ENCODE measurements at regions not wholly inside any gene's neighbourhood (a gene's known extent, or its start where the extent isn't known, plus 50 kb on each side); places are given as distances from the start of the nearest gene placed in this dataset.
A peak's percentile ranks its signal among the peaks of the same experiment; 100 is the strongest.

GRCh38 chr5:124596595-124597421 lies 149.6 kb downstream of the ZNF608 start (continued):
- TF ChIP-seq, protein P1, sequence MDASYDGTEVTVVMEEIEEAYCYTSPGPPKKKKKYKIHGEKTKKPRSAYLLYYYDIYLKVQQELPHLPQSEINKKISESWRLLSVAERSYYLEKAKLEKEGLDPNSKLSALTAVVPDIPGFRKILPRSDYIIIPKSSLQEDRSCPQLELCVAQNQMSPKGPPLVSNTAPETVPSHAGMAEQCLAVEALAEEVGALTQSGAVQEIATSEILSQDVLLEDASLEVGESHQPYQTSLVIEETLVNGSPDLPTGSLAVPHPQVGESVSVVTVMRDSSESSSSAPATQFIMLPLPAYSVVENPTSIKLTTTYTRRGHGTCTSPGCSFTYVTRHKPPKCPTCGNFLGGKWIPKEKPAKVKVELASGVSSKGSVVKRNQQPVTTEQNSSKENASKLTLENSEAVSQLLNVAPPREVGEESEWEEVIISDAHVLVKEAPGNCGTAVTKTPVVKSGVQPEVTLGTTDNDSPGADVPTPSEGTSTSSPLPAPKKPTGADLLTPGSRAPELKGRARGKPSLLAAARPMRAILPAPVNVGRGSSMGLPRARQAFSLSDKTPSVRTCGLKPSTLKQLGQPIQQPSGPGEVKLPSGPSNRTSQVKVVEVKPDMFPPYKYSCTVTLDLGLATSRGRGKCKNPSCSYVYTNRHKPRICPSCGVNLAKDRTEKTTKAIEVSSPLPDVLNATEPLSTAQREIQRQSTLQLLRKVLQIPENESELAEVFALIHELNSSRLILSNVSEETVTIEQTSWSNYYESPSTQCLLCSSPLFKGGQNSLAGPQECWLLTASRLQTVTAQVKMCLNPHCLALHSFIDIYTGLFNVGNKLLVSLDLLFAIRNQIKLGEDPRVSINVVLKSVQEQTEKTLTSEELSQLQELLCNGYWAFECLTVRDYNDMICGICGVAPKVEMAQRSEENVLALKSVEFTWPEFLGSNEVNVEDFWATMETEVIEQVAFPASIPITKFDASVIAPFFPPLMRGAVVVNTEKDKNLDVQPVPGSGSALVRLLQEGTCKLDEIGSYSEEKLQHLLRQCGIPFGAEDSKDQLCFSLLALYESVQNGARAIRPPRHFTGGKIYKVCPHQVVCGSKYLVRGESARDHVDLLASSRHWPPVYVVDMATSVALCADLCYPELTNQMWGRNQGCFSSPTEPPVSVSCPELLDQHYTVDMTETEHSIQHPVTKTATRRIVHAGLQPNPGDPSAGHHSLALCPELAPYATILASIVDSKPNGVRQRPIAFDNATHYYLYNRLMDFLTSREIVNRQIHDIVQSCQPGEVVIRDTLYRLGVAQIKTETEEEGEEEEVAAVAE (CRISPR knock-in tag; IDR thresholded peaks at IDR 0.05; ENCODE audit: borderline replicate concordance) = no peak
- TF ChIP-seq NAIF1 (CRISPR knock-in tag; IDR thresholded peaks at IDR 0.05; ENCODE audit: borderline replicate concordance) (no peak), ZNF776 (CRISPR knock-in tag; IDR thresholded peaks at IDR 0.05) (no peak), ZNF501 (CRISPR knock-in tag; IDR thresholded peaks at IDR 0.05) (no peak), KMT2B (CRISPR knock-in tag; IDR thresholded peaks at IDR 0.05) (no peak), STAT5B (CRISPR knock-in tag; IDR thresholded peaks at IDR 0.05) (no peak), SP2 (CRISPR knock-in tag; IDR thresholded peaks at IDR 0.05) (no peak), SSRP1 (CRISPR knock-in tag; IDR thresholded peaks at IDR 0.05) (no peak), DPF2 (CRISPR knock-in tag; IDR thresholded peaks at IDR 0.05; ENCODE audit: borderline replicate concordance, low read depth) (peak; percentile 62; the same call in 1 of the 2 replicates)
- TF ChIP-seq, protein P2, sequence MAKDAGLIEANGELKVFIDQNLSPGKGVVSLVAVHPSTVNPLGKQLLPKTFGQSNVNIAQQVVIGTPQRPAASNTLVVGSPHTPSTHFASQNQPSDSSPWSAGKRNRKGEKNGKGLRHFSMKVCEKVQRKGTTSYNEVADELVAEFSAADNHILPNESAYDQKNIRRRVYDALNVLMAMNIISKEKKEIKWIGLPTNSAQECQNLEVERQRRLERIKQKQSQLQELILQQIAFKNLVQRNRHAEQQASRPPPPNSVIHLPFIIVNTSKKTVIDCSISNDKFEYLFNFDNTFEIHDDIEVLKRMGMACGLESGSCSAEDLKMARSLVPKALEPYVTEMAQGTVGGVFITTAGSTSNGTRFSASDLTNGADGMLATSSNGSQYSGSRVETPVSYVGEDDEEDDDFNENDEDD (CRISPR knock-in tag; IDR thresholded peaks at IDR 0.05; ENCODE audit: borderline replicate concordance) = no peak
- TF ChIP-seq, protein P3, sequence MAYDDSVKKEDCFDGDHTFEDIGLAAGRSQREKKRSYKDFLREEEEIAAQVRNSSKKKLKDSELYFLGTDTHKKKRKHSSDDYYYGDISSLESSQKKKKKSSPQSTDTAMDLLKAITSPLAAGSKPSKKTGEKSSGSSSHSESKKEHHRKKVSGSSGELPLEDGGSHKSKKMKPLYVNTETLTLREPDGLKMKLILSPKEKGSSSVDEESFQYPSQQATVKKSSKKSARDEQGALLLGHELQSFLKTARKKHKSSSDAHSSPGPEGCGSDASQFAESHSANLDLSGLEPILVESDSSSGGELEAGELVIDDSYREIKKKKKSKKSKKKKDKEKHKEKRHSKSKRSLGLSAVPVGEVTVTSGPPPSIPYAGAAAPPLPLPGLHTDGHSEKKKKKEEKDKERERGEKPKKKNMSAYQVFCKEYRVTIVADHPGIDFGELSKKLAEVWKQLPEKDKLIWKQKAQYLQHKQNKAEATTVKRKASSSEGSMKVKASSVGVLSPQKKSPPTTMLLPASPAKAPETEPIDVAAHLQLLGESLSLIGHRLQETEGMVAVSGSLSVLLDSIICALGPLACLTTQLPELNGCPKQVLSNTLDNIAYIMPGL (CRISPR knock-in tag; IDR thresholded peaks at IDR 0.05; ENCODE audit: borderline replicate concordance in 1 of 2, low read depth in 1 of 2) = no peak
